SK-N-SH (cell line): ENCODE measurements at regions not wholly inside any gene's neighbourhood (a gene's known extent, or its start where the extent isn't known, plus 50 kb on each side); places are given as distances from the start of the nearest gene placed in this dataset.

ENCODE experiments used
- CTCF ChIA-PET: fragments of 300-600, 350-600 bp; formaldehyde crosslinking; extraction: SDS; loops from one replicate; lab custom pipeline; 2021; lab: Yijun Ruan, JAX
- POLR2A ChIA-PET: fragments of 350-600 bp; sonication (Branson Sonifier 250); formaldehyde crosslinking; extraction: SDS; loops from one replicate; lab custom pipeline; 2020; ENCODE audit warnings: antibody characterized with exemption, inconsistent platforms; lab: Yijun Ruan, JAX
- DNase-seq: peaks from one replicate; pipeline ENCODE4 v3.0.0; 2012
- H2AFZ ChIP-seq: fragments of 200-600 bp; sonication (generic); 2 replicates; pipeline ENCODE4 v1.8.1; 2016; ENCODE audit warnings: antibody characterized with exemption, mild to moderate bottlenecking, low read depth
- H3F3A ChIP-seq: fragments of 200-600 bp; sonication (generic); replicated peaks from 2 replicates; pipeline ENCODE3; 2016; ENCODE audit warnings: antibody characterized with exemption, mild to moderate bottlenecking; ENCODE audit not compliant: insufficient read depth
- H3K27ac ChIP-seq, 2 experiments: fragments of 200-500 bp in 1 of 2; fragments of 200-600 bp in 1 of 2; sonication (Bioruptor generic) in 1 of 2; sonication (generic), shearing (Covaris generic) in 1 of 2; 2 replicates each; pipeline versions ENCODE4 v1.5.1 to v1.6.1; 2014 to 2016; ENCODE audit warnings: low read depth in 2 of 2, inconsistent platforms in 1 of 2, low read length in 1 of 2, mild to moderate bottlenecking in 1 of 2, mixed read lengths in 1 of 2
- H3K27me3 ChIP-seq: fragments of 200-600 bp; sonication (generic), shearing (Covaris generic); 2 replicates; pipeline ENCODE4 v1.6.1; 2016; ENCODE audit warnings: mixed run types; ENCODE audit not compliant: insufficient read depth
- H3K36me3 ChIP-seq, 2 experiments: fragments of 200-500 bp in 1 of 2; fragments of 200-600 bp in 1 of 2; sonication (Bioruptor generic) in 1 of 2; sonication (generic) in 1 of 2; replicated peaks in 1 of 2; 2 replicates each; pipeline versions ENCODE3 to v1.5.1; 2014 to 2016; ENCODE audit warnings: low read length in 1 of 2, mild to moderate bottlenecking in 1 of 2; ENCODE audit not compliant: insufficient read depth in 2 of 2, control insufficient read depth in 1 of 2
- H3K4me1 ChIP-seq, 2 experiments: fragments of 200-500 bp in 1 of 2; fragments of 200-600 bp in 1 of 2; sonication (Bioruptor generic) in 1 of 2; sonication (generic), shearing (Covaris generic) in 1 of 2; 2 replicates each; pipeline versions ENCODE4 v1.5.1 to v1.6.1; 2014 to 2016; ENCODE audit warnings: low read depth in 1 of 2, low read length in 1 of 2, mixed run types in 1 of 2; ENCODE audit not compliant: insufficient read depth in 2 of 2, control insufficient read depth in 1 of 2
- H3K4me2 ChIP-seq: fragments of 200-600 bp; sonication (generic), shearing (Covaris generic); 2 replicates; pipeline ENCODE4 v1.6.1; 2017; ENCODE audit warnings: mixed run types
- H3K4me3 ChIP-seq, 2 experiments: fragments of 200-500 bp in 1 of 2; fragments of 200-600 bp in 1 of 2; sonication (Bioruptor generic) in 1 of 2; sonication (generic), shearing (Covaris generic) in 1 of 2; 2 replicates each; pipeline versions ENCODE4 v1.5.1 to v1.8.1; 2014 to 2016; ENCODE audit warnings: low read depth in 2 of 2, inconsistent platforms in 1 of 2, low read length in 1 of 2, mild to moderate bottlenecking in 1 of 2, mixed read lengths in 1 of 2, moderate library complexity in 1 of 2
- H3K79me2 ChIP-seq: fragments of 200-600 bp; sonication (generic); 2 replicates; pipeline ENCODE4 v1.8.1; 2017; ENCODE audit warnings: mild to moderate bottlenecking; ENCODE audit not compliant: insufficient read depth
- H3K9ac ChIP-seq: fragments of 200-600 bp; sonication (generic); 2 replicates; pipeline ENCODE4 v1.6.1; 2017; ENCODE audit warnings: mixed run types
- H3K9me2 ChIP-seq: fragments of 200-600 bp; sonication (generic); 2 replicates; pipeline ENCODE4 v1.6.1; 2017; ENCODE audit warnings: mixed run types
- H3K9me3 ChIP-seq: fragments of 200-600 bp; sonication (generic); 2 replicates; pipeline ENCODE4 v1.6.1; 2017; ENCODE audit warnings: mixed run types, mild to moderate bottlenecking, moderate library complexity
- H4K20me1 ChIP-seq: fragments of 200-600 bp; sonication (generic); 2 replicates; pipeline ENCODE4 v1.6.1; 2017; ENCODE audit warnings: mild to moderate bottlenecking, mixed run types; ENCODE audit not compliant: insufficient read depth
- ELF1 ChIP-seq: IDR thresholded peaks from 2 replicates; pipeline ENCODE4 v1.4.0; 2012
- FOXJ3 ChIP-seq: sonication (generic); formaldehyde crosslinking; IDR thresholded peaks from 2 replicates; pipeline ENCODE4 v1.5.1; 2020; ENCODE audit warnings: mild to moderate bottlenecking, missing genetic modification reagents
- FOXM1 ChIP-seq: IDR thresholded peaks from 2 replicates; pipeline ENCODE4 v1.4.0; 2012; ENCODE audit warnings: low read depth, mild to moderate bottlenecking
- GABPA ChIP-seq: IDR thresholded peaks from 2 replicates; pipeline ENCODE4 v1.4.0; 2012; ENCODE audit warnings: low read depth, mild to moderate bottlenecking
- GATA2 ChIP-seq: sonication (generic); formaldehyde crosslinking; IDR thresholded peaks from 2 replicates; pipeline ENCODE4 v1.5.0; 2020; ENCODE audit warnings: mild to moderate bottlenecking, missing genetic modification reagents
- IRF3 ChIP-seq: fragments of 150-350 bp; IDR thresholded peaks from 2 replicates; pipeline ENCODE4 v1.6.1; 2016; ENCODE audit warnings: mild to moderate bottlenecking, low read depth, low read length
- JUND ChIP-seq: IDR thresholded peaks from 2 replicates; pipeline ENCODE4 v1.4.0; 2012
- MEF2A ChIP-seq: IDR thresholded peaks from 2 replicates; pipeline ENCODE4 v1.4.0; 2012; ENCODE audit warnings: low read depth, borderline replicate concordance
- MXI1 ChIP-seq: IDR thresholded peaks from 2 replicates; pipeline ENCODE4 v1.6.1; 2012; ENCODE audit warnings: mild to moderate bottlenecking, low read depth, low read length, improper control_type of control experiment
- NFIC ChIP-seq: IDR thresholded peaks from 2 replicates; pipeline ENCODE4 v1.4.0; 2012; ENCODE audit warnings: borderline replicate concordance
- POLR2AphosphoS5 ChIP-seq: IDR thresholded peaks from 2 replicates; pipeline ENCODE4 v1.6.1; 2012; ENCODE audit warnings: low read depth, low read length
- RAD21 ChIP-seq: IDR thresholded peaks from 2 replicates; pipeline ENCODE4 v1.6.1; 2012; ENCODE audit warnings: mild to moderate bottlenecking, low read length
- RCOR1 ChIP-seq: fragments of 150-350 bp; IDR thresholded peaks from 2 replicates; pipeline ENCODE4 v1.6.1; 2017; ENCODE audit warnings: antibody characterized with exemption, low read length
- REST ChIP-seq: IDR thresholded peaks from 2 replicates; pipeline ENCODE4 v1.6.1; 2012; ENCODE audit warnings: mild to moderate bottlenecking, low read depth, low read length, moderate library complexity
- SMC3 ChIP-seq: IDR thresholded peaks from 2 replicates; pipeline ENCODE4 v1.6.1; 2012; ENCODE audit warnings: low read depth, low read length, improper control_type of control experiment
- TAF1 ChIP-seq: IDR thresholded peaks from 2 replicates; pipeline ENCODE4 v1.6.1; 2012; ENCODE audit warnings: low read depth, mild to moderate bottlenecking, low read length, moderate library complexity, borderline replicate concordance
- USF1 ChIP-seq: IDR thresholded peaks from 2 replicates; pipeline ENCODE4 v1.4.0; 2012; ENCODE audit warnings: low read depth, borderline replicate concordance
- YY1 ChIP-seq: IDR thresholded peaks from 2 replicates; pipeline ENCODE4 v1.4.0; 2012; ENCODE audit warnings: low read depth, mild to moderate bottlenecking
- ZBTB33 ChIP-seq: IDR thresholded peaks from 2 replicates; pipeline ENCODE4 v1.4.0; 2012; ENCODE audit warnings: low read depth, borderline replicate concordance
- WGBS: methylation state at CpG from one replicate; pipeline ENCODE4 v1.1.6; 2017; ENCODE audit warnings: low lambda C conversion rate; 5-methylcytosine and 5-hydroxymethylcytosine counted together

- no peaks in the 10 kb centered on the region; the same call in 1 of the 2 replicates for H3K79me2 ChIP-seq
- no peak overlapping the region for H3K9ac ChIP-seq
- no peaks in the 10 kb centered on the region for H3K36me3 ChIP-seq
- H3F3A ChIP-seq: peaks cover 4% of the 10 kb centered on the region
- ChIA-PET POLR2A (no interaction called here), CTCF (no interaction called here)
- no peaks in the 10 kb centered on the region; a peak in 1 of 4 replicates for H3K4me1 ChIP-seq
- no peaks in the 10 kb centered on the region for H4K20me1 ChIP-seq
- no peaks in the 10 kb centered on the region for H3K27me3 ChIP-seq
- H3K27ac ChIP-seq: no peak overlapping the region
- 67% methylated on average over 4 of the region's 4 CpGs for WGBS
- no peak overlapping the region for H2AFZ ChIP-seq
- H3K9me2 ChIP-seq: no peaks in the 10 kb centered on the region
- no peaks in the 10 kb centered on the region for H3K9me3 ChIP-seq
- H3K4me3 ChIP-seq: no peak overlapping the region
- TF ChIP-seq ELF1 (no peak), RCOR1 (no peak), GABPA (no peak), YY1 (no peak), FOXJ3 (CRISPR knock-in tag) (no peak), POLR2AphosphoS5 (no peak), FOXM1 (no peak), ZBTB33 (no peak), IRF3 (no peak), JUND (no peak), USF1 (no peak), TAF1 (no peak), MEF2A (no peak), SMC3 (no peak)
- DNase-seq: no peak
- H3K4me2 ChIP-seq: no peak overlapping the region
Measured at GRCh38 chr7:85457911-85458310, 271.1 kb upstream of the SEMA3D start.

GRCh38 chr7:85456254-85456653 lies 269.4 kb upstream of the SEMA3D start:
- POLR2A ChIA-PET: no interaction called here
- H4K20me1 ChIP-seq: no peaks in the 10 kb centered on the region
- no peak overlapping the region for H3K27ac ChIP-seq
- H3K9me3 ChIP-seq: no peaks in the 10 kb centered on the region
- 62% methylated on average over 1 of the region's 1 CpG for WGBS
- no peak overlapping the region for H3K4me3 ChIP-seq
- no peak for DNase-seq
- no peak overlapping the region for H2AFZ ChIP-seq
- no peaks in the 10 kb centered on the region for H3K36me3 ChIP-seq
- H3K4me2 ChIP-seq: no peak overlapping the region
- H3K9ac ChIP-seq: no peak overlapping the region
- H3F3A ChIP-seq: peaks cover 4% of the 10 kb centered on the region
- CTCF ChIA-PET: interaction anchor here (1.0 kb wide), 1 partner anchor 414 kb away, joined by 5 read pairs; no protein-coding TSS in a partner anchor
- H3K79me2 ChIP-seq: no peaks in the 10 kb centered on the region
- H3K4me1 ChIP-seq: peaks cover 0 to 2% of the 10 kb centered on the region in 2 experiments; a peak in 1 of 4 replicates
- no peaks in the 10 kb centered on the region for H3K27me3 ChIP-seq
- H3K9me2 ChIP-seq: no peaks in the 10 kb centered on the region
- TF ChIP-seq FOXJ3 (CRISPR knock-in tag) (no peak), GATA2 (CRISPR knock-in tag) (no peak), NFIC (no peak), RCOR1 (no peak), USF1 (no peak), ZBTB33 (no peak), JUND (no peak), REST (no peak), MXI1 (no peak), RAD21 (no peak)
